Fibroblast of skin of right quadriceps (primary cell): ENCODE measurements at regions not wholly inside any gene's neighbourhood (a gene's known extent, or its start where the extent isn't known, plus 50 kb on each side); places are given as distances from the start of the nearest gene placed in this dataset.
A peak's percentile ranks its signal among the peaks of the same experiment; 100 is the strongest.

ENCODE experiments used
- DNase-seq: peaks from one replicate; pipeline ENCODE4 v3.0.0-alpha.2; 2013

- DNase-seq: peak; percentile 7
Observed at GRCh38 chr5:118778941-118779340, 209.4 kb downstream of the DTWD2 start.

GRCh38 chr5:118777189-118777736, 211.1 kb downstream of the DTWD2 start:
- DNase-seq: no peak

- no peak for DNase-seq
Observed at GRCh38 chr5:118776755-118777154, 211.6 kb downstream of the DTWD2 start.

DNA sequence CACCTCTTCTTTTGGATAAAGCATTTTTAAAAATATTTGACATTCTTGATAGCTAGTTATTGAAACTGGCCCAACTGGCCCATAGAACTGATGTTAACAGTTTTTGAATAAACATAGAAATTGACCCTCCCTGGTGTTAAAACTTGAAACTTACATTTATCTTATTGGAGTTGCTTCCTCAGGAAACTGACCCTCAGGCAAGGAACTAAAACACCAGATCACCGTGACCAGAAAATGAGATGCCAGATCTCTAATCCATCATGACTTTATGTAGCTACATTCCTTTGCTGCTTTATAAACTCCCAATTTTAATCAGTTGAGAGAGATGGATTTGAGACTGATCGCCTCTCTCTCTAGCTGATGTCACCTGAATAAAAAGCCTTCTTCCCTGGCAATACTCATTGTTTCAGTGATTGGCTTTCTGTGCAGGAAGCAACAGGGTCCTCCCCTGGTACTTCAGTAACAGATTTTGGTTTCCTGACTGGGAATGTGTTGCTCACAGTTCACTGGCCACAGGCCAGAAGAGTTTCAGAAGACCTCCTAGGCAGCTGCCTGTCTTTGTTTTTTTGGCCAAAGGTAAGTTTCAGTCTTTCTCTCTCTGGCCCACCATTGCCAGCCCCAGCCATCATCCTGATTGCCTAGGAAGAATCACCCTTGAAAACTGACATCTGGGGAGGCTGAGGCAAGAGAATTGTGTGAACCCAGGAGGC, 212.4 kb downstream of the DTWD2 start:
- DNase-seq: peak; percentile 10

- no peak for DNase-seq
Observed at GRCh38 chr5:118768607-118769175, 219.7 kb downstream of the DTWD2 start.

DNA sequence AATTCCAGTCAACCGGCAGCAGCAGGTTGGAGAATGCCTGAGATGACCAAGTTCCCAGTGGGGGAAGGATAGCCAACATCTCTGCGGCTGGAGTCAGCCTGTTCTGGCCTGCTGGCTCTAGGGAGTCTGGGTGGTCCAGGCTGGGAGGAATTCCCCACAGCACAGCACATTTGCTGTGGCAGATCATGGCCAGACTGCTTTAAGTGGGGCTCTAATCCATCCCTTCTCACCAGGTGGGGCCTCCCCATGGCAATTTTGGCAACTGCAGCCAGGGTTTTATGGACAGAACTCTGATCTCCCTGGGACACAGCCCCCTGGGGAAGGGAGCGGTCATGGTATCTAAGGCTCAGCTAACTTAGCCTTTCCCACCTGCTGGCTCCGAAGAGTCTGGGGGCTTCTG, 226.1 kb downstream of the DTWD2 start:
- DNase-seq: no peak

DNA sequence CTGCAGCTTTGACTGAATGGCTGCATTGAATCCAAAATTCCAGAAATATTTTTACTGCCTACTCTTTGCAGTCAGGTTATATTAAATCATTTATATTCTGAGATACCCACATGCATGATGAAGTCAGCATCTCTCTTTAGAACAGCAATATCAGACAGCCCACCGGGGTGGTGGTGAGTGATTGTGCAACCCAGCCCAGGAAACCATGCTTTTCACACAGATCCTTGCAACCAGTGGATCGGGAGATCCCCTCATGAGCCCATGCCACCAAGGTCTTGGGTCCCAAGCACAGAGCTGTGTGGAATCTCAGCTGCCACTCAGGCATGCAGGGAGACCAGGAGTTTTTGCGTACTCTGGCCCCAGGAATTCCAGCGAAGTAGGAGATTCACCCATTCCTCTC, 226.5 kb downstream of the DTWD2 start:
- DNase-seq: no peak

GRCh38 chr5:118752969-118753368, 235.4 kb downstream of the DTWD2 start:
- DNase-seq: no peak

GRCh38 chr5:118736396-118736795, 252.0 kb downstream of the DTWD2 start:
- no peak for DNase-seq

- no peak for DNase-seq
Observed at GRCh38 chr5:118733394-118733793, 255.0 kb downstream of the DTWD2 start.

- DNase-seq: no peak
Observed at GRCh38 chr5:118728191-118728590, 260.2 kb downstream of the DTWD2 start.

DNA sequence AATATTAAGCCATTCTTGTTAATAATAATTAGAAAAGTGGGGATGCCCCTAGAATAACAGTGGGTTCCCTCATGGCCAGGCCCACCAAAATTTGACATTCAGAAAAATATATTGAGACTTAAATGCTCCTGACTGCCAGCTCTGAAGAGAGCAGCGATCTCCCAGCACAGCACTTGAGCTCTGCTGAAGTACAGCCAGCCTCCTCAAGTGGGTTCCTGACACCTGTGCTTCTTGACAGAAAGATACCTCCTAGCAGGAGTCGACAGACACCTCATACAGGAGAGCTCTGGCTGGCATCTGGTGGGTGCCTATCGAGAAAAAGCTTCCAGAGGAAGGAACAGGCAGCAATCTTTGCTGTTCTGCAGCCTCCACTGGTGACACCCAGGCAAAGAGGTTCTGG, 261.5 kb downstream of the DTWD2 start:
- no peak for DNase-seq

- DNase-seq: no peak
Observed at GRCh38 chr5:118723021-118723338, 265.4 kb downstream of the DTWD2 start.

- DNase-seq: no peak
Observed at GRCh38 chr5:118722122-118723020, 266.0 kb downstream of the DTWD2 start.

GRCh38 chr5:118711727-118712126, 276.6 kb downstream of the DTWD2 start:
- DNase-seq: no peak

GRCh38 chr5:118705959-118706667, 282.2 kb downstream of the DTWD2 start:
- no peak for DNase-seq

DNA sequence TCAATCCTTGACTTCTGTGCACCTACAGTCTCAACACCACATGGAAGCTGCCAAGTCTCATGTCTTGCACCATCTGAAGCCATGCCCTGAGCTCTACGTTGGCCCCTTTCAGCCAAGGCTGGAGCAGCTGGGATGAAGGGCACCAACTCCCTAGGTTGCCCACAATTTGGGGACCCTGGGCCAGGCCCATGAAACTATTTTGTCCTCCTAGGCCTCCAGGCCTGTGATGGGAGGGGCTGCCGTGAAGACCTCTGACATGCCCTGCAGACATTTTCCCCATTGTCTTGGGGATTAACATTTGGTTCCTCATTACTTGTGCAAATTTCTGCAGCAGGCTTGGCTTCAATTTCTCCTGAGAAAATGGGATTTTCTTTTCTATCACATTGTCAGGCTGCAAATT, 285.1 kb downstream of the DTWD2 start:
- no peak for DNase-seq

DNA sequence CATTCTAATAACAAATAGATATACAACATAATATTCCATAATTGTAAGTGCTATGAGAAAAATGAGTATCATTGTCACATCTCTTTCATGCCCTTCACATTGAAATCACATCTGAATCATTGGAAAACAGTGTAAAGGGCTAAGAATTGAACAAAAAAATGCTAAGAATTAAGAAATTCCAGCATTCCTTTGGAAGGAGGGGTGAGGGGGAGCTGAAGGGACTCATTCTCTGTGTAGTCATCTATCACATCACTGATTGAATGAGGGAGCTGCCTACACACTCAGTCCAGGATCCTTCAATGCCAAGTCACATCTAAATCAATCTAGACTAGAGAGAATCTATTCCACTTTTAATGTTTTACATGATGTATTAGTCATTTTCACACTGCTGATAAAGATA, 286.6 kb downstream of the DTWD2 start:
- peak; percentile 7 for DNase-seq

GRCh38 chr5:118700510-118700909, 287.8 kb downstream of the DTWD2 start:
- DNase-seq: no peak

DNA sequence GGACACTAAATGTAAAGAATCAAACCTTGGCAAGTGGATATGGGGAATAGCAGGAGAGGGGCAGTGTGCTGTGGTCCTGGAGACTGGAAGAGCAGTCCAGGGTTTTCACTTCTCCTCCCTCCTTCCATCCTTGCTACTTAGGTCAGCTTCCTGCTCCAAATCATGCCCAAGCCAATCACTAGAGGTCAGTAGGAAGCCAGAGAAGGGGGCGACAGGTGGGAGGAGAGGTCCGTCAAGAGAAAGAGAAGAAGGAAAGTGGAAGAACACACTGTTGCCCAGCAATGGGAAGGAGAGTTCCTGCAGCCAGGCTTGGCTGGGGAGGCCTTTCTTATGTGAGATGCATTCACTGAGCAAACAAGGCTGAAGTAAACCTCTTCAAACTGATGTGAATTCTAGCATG, 289.6 kb downstream of the DTWD2 start:
- DNase-seq: no peak

GRCh38 chr5:118696076-118696475, 292.3 kb downstream of the DTWD2 start:
- no peak for DNase-seq

DNA sequence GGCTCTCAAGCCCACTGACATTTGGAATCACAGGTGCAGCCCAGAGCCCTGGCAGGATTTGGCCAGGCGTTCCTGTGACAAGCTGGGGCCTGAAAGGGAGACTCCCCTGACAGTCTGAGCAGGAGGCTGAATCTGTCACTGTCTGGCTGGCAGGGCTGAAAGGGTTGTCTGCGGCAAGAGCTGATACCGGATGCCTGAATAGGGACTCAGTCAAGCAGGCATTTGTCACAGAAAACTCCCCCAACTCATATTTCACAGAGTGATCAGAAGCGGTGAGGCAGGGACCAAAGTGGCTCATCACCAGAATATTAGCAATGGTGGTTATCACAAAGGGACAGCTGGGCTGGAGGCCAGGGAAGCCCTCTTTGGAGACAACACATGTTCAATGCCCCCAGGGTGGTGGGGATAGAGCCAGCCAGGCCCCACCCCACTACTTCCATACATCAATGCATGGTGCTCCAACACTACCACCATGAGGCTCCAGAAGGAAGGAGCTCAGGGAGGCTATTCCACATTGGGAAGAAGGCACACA, 295.5 kb downstream of the DTWD2 start:
- DNase-seq: no peak
